ENCODE measurements at regions not wholly inside any gene's neighbourhood (a gene's known extent, or its start where the extent isn't known, plus 50 kb on each side); places are given as distances from the start of the nearest gene placed in this dataset.

DNA sequence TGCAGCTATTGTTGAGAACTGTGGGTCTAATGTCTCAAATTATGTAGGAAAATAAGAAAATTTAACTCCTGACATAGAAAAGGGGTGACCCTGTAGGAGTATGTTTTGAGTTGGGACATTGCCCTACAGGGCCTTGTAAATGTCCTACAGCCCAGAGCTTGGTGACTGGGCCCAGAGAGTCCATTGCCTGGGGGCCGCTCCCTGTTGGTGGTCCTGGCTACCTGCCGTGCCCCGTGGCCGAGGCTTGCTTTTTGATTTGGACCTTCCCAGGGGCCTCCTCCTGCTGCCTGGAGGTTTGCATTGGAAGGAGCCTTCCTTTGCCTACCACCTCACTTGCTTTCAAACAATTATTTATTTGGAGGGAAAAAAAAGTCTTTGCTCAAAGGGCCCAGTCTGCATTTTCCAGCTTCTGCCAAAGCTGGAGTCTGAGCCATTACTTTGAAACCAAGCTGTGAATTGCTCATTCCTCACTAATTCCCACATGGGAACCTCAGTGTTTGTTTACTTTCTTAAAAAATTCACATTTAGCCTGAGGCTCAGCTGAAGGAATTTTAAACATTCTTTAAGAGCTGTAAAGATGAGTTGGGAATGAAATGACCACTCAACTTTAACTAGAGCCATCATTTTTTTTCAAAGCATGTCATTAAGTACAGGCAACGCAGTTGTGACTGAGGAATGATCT lies 355.0 kb downstream of the GLRX3 start:
- Mint-ChIP-seq H3K27me3 (ENCODE audit: unreplicated experiment) (no peaks in the 10 kb centered on the region), H3K4me3 (ENCODE audit: low read depth, unreplicated experiment) (no peak overlapping the region), H3K36me3 (ENCODE audit: insufficient read depth, unreplicated experiment) (no peaks in the 10 kb centered on the region), H3K4me1 (ENCODE audit: low read depth, unreplicated experiment) (no peaks in the 10 kb centered on the region), H3K9me3 (ENCODE audit: low read depth, unreplicated experiment) (peaks cover 5% of the 10 kb centered on the region), H3K27ac (ENCODE audit: unreplicated experiment) (no peak overlapping the region)
- no peak for DNase-seq
- CTCF ChIA-PET: no interaction called here
- intact Hi-C loops (cut with micrococcal nuclease; ENCODE audit: unreplicated experiment): no loop called here
- no TSS peak for BruUV-seq (replicated peaks)
- TF ChIP-seq, protein P1, sequence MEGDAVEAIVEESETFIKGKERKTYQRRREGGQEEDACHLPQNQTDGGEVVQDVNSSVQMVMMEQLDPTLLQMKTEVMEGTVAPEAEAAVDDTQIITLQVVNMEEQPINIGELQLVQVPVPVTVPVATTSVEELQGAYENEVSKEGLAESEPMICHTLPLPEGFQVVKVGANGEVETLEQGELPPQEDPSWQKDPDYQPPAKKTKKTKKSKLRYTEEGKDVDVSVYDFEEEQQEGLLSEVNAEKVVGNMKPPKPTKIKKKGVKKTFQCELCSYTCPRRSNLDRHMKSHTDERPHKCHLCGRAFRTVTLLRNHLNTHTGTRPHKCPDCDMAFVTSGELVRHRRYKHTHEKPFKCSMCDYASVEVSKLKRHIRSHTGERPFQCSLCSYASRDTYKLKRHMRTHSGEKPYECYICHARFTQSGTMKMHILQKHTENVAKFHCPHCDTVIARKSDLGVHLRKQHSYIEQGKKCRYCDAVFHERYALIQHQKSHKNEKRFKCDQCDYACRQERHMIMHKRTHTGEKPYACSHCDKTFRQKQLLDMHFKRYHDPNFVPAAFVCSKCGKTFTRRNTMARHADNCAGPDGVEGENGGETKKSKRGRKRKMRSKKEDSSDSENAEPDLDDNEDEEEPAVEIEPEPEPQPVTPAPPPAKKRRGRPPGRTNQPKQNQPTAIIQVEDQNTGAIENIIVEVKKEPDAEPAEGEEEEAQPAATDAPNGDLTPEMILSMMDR (IDR thresholded peaks at IDR 0.05; ENCODE audit: unreplicated experiment): no peak

DNA sequence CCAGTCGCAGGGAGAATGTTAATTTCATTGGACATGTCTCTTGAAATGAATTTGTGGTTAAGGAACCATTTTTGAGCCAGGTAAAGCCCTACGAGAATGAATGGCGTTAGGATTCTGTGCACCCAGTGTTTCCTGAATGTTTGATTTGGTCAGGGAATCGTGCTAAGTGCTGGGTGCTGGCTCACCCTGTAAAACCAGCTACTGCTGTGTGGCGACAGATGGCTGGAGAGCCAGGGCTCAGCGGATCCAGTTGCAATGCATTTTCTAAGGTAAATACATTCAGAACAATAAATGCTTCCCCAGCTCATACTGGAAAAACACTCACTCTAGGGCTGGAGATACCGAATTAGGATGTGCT lies 355.5 kb downstream of the GLRX3 start:
- BruUV-seq (replicated peaks): no TSS peak
- H3K27me3 Mint-ChIP-seq (ENCODE audit: unreplicated experiment): no peaks in the 10 kb centered on the region
- TF ChIP-seq, protein P1 (IDR thresholded peaks at IDR 0.05; ENCODE audit: unreplicated experiment): no peak
- H3K4me1 Mint-ChIP-seq (ENCODE audit: low read depth, unreplicated experiment): no peaks in the 10 kb centered on the region
- no peak for DNase-seq
- no peak overlapping the region for H3K27ac Mint-ChIP-seq (ENCODE audit: unreplicated experiment)
- CTCF ChIA-PET: no interaction called here
- intact Hi-C loops (cut with micrococcal nuclease; ENCODE audit: unreplicated experiment): no loop called here
- peaks cover 5% of the 10 kb centered on the region for H3K9me3 Mint-ChIP-seq (ENCODE audit: low read depth, unreplicated experiment)
- no peaks in the 10 kb centered on the region for H3K36me3 Mint-ChIP-seq (ENCODE audit: insufficient read depth, unreplicated experiment)
- no peak overlapping the region for H3K4me3 Mint-ChIP-seq (ENCODE audit: low read depth, unreplicated experiment)

DNA sequence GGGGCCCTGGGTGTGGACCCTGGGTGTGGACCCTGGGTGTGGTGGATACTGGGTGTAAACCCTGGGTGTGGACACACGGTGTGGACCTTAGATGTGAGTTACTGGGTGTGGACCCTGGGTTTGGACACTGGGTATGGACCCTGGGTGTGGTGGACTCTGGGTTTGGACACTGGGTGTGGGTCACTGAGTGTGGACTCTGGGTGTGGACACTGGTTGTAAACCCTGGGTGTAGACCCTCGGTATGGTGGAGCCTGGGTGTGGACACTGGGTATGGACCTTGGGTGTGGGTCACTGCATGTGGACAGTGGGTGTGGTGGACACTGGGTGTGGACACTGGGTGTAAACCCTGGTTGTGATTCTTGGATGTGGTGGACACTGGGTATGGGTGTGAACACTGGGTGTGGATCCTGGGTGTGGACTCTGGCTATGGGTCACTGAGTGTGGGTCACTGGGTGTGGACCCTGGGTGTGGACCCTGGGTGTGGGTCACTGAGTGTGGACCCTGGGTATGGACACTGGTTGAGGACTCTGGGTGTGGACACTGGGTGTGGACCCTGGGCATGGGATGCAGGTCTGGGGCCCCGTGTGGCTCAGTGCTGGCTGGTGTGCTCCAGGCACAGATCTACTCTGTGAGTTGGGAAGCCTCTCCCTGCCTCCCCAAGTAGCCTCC lies 356.2 kb downstream of the GLRX3 start:
- Mint-ChIP-seq H3K9me3 (ENCODE audit: low read depth, unreplicated experiment) (peaks cover 5% of the 10 kb centered on the region), H3K4me1 (ENCODE audit: low read depth, unreplicated experiment) (no peaks in the 10 kb centered on the region), H3K27ac (ENCODE audit: unreplicated experiment) (no peak overlapping the region), H3K27me3 (ENCODE audit: unreplicated experiment) (no peaks in the 10 kb centered on the region), H3K4me3 (ENCODE audit: low read depth, unreplicated experiment) (no peak overlapping the region), H3K36me3 (ENCODE audit: insufficient read depth, unreplicated experiment) (no peaks in the 10 kb centered on the region)
- intact Hi-C loops (cut with micrococcal nuclease; ENCODE audit: unreplicated experiment): no loop called here
- no peak for DNase-seq
- CTCF ChIA-PET: no interaction called here
- TF ChIP-seq, protein P1 (IDR thresholded peaks at IDR 0.05; ENCODE audit: unreplicated experiment): no peak
- no TSS peak for BruUV-seq (replicated peaks)

DNA sequence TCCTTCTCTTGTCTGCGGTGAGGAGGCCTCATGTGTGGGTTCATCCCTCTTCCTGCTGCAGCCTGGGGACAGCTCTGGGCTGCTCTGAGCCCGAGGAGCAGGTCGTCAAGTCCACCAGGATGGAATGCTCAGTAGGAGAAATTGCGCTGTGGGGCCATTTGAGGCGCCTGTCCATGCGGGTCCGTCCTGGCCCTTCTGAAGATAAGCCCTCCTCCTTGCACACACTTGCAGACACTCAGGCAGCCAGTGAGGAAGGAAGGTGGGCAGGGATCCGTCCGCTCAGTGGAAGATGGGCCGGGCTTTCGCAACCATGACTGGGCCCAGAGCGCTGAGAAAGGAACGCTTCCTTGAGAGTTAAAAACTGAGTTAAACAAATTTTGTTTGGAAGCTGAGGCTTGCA lies 356.8 kb downstream of the GLRX3 start:
- Mint-ChIP-seq H3K27me3 (ENCODE audit: unreplicated experiment) (no peaks in the 10 kb centered on the region), H3K4me3 (ENCODE audit: low read depth, unreplicated experiment) (no peak overlapping the region), H3K9me3 (ENCODE audit: low read depth, unreplicated experiment) (peaks cover 5% of the 10 kb centered on the region), H3K36me3 (ENCODE audit: insufficient read depth, unreplicated experiment) (no peaks in the 10 kb centered on the region), H3K27ac (ENCODE audit: unreplicated experiment) (no peak overlapping the region), H3K4me1 (ENCODE audit: low read depth, unreplicated experiment) (no peaks in the 10 kb centered on the region)
- CTCF ChIA-PET: no interaction called here
- DNase-seq: no peak
- TF ChIP-seq, protein P1 (IDR thresholded peaks at IDR 0.05; ENCODE audit: unreplicated experiment): no peak
- BruUV-seq (replicated peaks): no TSS peak
- intact Hi-C loops (cut with micrococcal nuclease; ENCODE audit: unreplicated experiment): no loop called here
